SW 1271 (cell line): ENCODE measurements at regions not wholly inside any gene's neighbourhood (a gene's known extent, or its start where the extent isn't known, plus 50 kb on each side); places are given as distances from the start of the nearest gene placed in this dataset.

Experiments used
- DNase-seq, 2 experiments: peaks; one replicate each; lab custom pipeline; 2025; lab: John Stamatoyannopoulos, UW

DNA sequence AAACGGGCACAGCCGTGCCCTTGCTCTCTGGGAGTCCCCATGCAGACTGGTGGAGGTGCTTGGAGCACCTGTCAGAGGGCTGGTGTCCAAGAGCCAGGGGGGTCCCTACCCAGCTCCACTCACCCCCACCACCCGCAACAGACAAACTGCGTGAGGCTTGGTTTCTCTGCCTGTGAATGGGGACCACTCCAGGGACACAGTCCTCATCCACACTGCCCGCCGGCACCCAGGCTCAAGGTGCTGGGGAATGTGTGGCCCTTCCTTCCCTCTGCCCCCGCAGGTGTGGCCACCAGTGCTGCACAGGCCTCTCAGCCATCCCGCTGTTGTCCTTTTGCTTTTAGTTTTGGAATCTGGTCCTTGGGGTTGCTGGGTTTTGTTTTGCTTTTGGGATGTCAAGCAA lies 136.5 kb upstream of the ZNF236 start:
- no peak for DNase-seq

DNA sequence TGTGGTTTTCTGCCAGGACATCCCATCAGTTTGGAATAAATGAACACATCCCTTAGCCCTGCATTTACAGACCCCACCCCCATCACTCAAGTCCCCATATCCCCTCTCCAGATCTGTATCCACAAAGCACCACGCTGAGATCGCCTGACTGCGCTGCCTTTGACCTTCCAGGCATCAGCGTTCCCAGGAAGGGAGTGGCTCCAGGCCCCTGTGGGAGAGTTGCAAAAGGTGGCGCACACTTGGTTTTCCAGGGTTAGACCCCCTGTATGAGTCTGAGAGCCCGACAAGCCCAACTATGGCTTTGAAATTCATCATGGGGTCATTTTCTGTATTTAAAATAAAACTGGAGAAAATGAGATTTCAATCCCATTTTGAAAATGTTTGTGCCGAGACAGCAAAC lies 137.0 kb upstream of the ZNF236 start:
- DNase-seq, result no peak

DNA sequence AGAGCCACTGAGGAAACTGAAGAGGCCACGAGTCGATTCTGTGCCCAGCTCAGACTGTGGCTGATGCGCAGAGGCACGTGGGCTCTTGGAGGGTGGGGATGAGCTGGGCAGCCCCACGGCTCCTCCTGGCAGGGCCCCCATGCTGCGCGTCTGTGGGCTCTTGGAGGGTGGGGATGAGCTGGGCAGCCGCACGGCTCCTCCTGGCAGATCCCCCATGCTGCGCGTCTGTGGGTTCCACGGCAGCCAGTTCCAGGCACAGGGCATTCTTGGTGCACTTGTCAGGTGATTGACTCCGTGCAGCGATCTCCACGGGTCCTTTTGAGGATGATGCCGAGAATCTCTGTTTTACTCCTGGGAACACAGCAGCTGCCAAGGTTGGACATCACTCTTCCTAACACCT lies 138.1 kb upstream of the ZNF236 start:
- DNase-seq, result no peak

GRCh38 chr18:76679945-76680344 lies 142.4 kb upstream of the ZNF236 start:
- DNase-seq, result no peak

- DNase-seq, result no peak
Measured at GRCh38 chr18:76679259-76679658, 143.1 kb upstream of the ZNF236 start.

GRCh38 chr18:76678248-76678647 lies 144.1 kb upstream of the ZNF236 start:
- no peak for DNase-seq

GRCh38 chr18:76674596-76674995 lies 147.8 kb upstream of the ZNF236 start:
- no peak for DNase-seq

DNA sequence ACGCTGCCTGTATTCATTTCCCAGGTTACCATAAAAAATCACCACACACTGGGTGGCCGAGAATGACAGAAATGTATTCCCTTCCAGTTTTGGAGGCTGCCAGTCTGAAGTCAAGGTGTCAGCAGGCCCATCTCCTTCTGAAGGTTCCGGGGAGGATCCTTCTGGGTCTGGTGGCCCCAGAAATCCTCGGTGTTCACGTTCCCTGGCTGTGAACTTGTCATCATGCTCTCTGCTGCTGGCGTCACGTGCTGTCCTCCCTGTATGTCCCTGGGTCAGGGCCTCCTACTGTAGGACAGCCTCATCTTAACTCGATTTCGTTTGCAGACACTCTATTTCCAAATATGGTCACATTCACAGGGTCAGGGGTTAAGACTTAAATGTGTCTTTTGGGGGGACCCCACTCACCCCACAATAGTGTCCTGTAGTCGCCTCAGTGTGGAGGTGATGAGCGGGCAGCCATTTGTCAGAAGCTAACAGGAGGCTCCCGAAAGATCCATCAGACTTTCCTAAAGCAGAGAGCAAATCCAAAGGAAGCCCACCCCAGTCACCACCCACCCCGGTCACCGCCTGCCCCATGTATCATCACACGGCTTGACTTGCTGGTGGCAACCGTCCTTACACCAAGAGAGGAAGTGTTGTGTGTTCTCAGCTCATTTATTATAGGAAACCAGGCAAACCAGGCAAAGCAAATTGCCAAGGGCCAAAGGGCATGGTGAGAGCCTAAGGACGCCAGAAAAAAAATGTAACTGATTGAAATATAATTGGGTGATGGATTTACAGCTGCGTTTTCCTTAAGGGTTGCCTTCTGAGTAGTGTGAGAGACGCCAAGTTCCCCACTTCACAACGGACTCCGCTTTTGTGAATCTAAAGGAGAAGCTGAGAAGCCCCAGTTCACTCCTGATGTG lies 148.8 kb upstream of the ZNF236 start:
- DNase-seq, result no peak

DNA sequence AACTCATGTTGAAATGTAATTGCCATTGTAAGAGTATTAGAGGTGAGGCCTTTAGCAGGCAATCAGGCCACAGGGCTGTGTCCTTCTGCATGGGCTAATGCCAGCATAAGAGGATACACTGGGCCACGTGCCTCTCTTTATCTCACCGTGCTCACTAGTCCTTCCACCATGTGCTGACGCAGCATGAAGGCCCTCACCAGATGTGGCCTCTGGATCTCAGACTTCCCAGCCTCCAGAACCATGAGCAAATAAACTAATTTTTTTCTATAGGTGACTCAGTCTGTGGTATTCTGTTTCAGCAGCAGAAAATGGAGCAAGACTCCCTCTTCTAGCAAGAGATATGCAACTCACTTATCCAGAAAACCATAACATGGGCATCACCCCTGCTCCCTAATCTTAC lies 149.7 kb upstream of the ZNF236 start:
- no peak for DNase-seq

DNA sequence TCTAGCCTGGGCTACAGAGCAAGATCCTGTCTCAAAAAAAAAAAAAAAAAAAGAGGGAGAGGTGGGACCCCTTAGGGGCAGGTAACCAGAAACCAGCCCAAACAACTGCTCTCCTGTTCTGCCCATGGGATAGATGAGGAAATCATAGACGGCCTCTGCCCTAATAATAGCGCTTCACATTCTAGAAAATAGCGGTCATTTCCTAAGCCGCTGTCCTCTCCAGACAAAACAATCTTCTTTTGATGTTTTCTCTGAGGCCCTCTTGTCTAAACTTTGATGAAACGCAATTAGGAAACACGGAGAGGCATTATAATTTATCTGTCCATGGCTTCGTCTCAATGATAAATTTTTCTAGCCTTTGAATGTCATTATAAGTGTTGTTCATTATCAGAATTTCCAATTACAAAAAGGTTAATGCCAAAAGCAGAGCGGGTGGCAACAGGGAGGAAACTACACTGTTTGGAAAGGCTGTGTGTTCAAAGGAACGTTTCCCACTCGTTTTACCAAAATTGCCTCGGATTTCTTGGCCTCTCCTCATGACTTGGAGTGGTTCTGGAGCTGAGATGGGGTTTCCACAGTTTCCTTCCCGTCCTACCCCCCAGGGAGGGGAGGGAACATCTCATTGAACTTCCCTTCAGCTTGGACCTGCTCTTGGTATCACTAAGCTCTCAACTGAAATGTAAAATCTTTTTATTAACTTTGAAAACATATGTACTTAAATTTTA lies 151.6 kb upstream of the ZNF236 start:
- no peak for DNase-seq

GRCh38 chr18:76668546-76668945 lies 153.8 kb upstream of the ZNF236 start:
- DNase-seq, result no peak

DNA sequence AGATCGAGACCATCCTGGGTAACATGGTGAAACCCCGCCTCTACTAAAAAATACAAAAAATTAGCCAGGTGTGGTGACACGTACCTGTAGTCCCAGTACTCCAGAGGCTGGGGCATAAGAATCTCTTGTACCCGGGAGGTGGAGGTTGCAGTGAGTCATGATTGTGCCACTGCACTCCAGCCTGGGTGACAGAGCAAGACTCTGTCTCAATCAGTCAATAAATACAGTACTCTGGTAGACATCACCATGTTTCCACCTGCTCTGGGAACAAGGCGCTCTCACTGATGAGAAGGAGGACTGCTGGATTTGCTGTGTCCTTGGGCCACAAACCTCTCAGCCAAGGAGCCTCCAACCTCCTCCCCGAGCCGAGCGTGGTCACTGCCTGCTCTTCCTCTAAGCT lies 154.2 kb upstream of the ZNF236 start:
- DNase-seq, result no peak

GRCh38 chr18:76667603-76668002 lies 154.8 kb upstream of the ZNF236 start:
- no peak for DNase-seq

GRCh38 chr18:76662626-76663025 lies 159.7 kb upstream of the ZNF236 start:
- DNase-seq, result no peak

GRCh38 chr18:76660571-76661192 lies 161.7 kb upstream of the ZNF236 start:
- no peak for DNase-seq

DNA sequence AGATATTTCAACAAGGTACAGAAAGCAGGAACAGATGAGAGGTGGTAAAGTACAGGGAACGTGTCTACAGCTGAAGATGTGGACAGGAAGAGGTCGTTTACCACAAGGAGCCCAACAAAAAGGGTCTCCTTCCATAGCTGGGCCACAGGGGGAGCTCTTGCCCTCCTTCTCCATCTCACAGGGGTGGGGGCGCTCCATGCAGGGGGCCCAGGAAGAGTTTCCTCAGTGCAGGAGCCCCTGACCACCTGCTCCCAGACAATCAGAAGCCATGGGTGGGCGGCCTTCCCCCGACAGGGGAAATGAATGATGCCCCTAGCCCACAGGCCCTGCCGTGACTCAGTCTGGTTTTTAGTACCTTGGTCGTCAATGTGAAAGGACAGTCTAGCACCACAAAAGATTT lies 163.6 kb upstream of the ZNF516 start:
- DNase-seq, result no peak

GRCh38 chr18:76657911-76658470 lies 162.9 kb upstream of the ZNF516 start:
- no peak for DNase-seq

DNA sequence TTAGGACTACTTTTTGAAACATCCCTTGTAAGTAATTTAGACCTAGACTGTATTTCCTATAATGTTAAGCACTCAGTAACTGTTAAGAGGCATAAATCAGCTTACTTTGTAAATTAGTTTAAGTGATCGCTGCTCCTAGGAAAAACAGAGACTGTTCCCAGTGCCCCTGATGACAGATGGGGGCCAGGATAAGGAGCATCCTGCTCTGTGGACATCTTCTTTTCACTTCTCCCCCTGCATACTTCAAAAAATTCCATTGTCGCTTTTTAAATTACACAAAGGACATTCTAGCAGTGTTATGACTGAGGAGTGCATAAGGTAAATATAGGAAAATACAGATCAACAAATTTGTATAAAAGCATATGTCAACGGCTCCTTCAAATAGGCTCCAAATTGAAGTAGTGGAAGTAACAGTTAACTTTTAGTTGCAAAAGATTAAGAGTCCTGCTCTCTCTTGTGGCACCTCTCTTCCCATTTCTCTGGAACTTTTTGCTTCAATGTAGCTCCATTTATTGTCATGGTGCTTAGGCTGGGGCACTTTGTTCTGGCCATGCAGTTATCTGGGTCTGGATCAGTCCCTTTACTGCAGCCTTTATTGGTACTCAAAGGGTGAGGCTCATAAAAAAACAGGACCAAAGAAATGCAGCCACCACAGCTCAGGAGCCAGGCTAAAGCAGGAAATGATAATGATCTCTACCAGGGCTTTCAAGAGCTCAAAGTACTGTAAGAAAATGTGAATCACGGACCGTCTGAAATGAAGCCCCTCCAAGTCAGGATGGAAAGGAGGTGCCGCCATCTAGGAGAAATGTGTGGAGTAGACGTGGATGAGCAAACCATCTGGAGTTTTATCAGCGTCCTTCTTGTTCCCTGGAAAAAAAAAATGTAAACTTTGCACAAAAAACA lies 162.1 kb upstream of the ZNF516 start:
- DNase-seq, result no peak

DNA sequence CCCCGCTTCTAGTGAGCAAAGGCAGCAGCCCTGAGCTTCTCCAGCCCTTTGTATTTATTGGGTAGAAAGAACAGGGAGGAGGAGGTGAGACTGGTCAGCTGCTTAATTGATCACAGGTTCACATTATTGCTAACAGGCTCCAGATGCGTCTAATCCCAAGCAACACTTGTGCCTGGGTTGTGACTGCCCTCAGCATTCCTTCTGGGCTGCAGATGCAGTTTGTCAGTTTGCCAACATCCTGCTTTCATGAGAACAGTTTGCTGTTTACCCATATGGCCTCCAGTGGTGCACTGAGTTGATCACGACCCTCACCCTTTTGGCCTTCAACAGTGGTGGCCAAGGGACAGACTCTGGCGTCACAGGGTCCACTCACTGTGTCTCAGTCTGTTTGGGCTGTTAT lies 159.5 kb upstream of the ZNF516 start:
- no peak for DNase-seq

GRCh38 chr18:76647322-76647721 lies 152.3 kb upstream of the ZNF516 start:
- DNase-seq, result no peak

GRCh38 chr18:76644580-76644979 lies 149.5 kb upstream of the ZNF516 start:
- no peak for DNase-seq

GRCh38 chr18:76643996-76644395 lies 149.0 kb upstream of the ZNF516 start:
- DNase-seq, result no peak
